Lower leg skin (tissue), 3 donors: ENCODE measurements at regions not wholly inside any gene's neighbourhood (a gene's known extent, or its start where the extent isn't known, plus 50 kb on each side); places are given as distances from the start of the nearest gene placed in this dataset.

Source experiments
- CTCF ChIP-seq, 3 donors: fragments of 450-650 bp; IDR thresholded peaks; one replicate each; pipeline ENCODE4 v1.5.1; 2016; ENCODE audit warnings: antibody characterized with exemption in 3 of 3, mild to moderate bottlenecking in 3 of 3, moderate library complexity in 2 of 3
- POLR2A ChIP-seq, 2 donors: fragments of 450-650 bp; IDR thresholded peaks; one replicate each; pipeline ENCODE4 v1.6.1; 2016 to 2017; ENCODE audit warnings: antibody characterized with exemption in 2 of 2, mild to moderate bottlenecking in 1 of 2, moderate library complexity in 1 of 2

DNA sequence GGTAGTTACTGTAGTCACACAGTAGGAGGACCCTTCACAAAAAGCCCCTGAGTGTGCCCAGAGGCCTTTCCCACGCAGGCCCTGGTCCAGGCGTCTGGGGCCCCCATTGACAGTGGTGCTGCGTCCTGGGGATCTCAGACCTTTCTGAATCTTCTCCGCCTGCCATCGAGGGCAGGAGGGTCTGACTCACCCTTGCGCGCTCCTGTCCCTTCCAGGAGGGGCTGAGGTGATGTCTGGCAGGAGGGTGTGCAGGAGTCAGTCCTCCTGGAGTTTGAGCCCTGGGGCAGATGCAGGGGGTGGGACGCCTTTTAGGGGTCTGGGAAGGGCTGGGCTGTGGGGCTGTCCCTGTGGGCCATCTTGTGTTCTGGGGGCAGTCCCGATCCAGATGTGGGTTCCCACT is 386.8 kb downstream of the TMEM121 start:
- TF ChIP-seq POLR2A (IDR thresholded peaks at IDR 0.05) (no peak), CTCF (IDR thresholded peaks at IDR 0.05) (no peak)
